Uterus (tissue), 3 donors: ENCODE measurements at regions not wholly inside any gene's neighbourhood (a gene's known extent, or its start where the extent isn't known, plus 50 kb on each side); places are given as distances from the start of the nearest gene placed in this dataset.

ENCODE experiments used
- DNase-seq, 2 donors: peaks; one replicate each; pipeline ENCODE4 v3.0.0-alpha.2; 2019 to 2020
- H3K27ac ChIP-seq, 2 donors: fragments of 200-600 bp; sonication (generic); 1 replicate in 1 of 2; 2 replicates in 1 of 2; pipeline ENCODE4 v1.5.1; 2016 to 2018
- H3K27me3 ChIP-seq, 2 donors: fragments of 200-600 bp; sonication (generic); one replicate each; pipeline ENCODE4 v1.5.1; 2018 to 2019; ENCODE audit warnings: control low read depth in 1 of 2
- H3K36me3 ChIP-seq, 2 donors: fragments of 200-600 bp; sonication (generic); one replicate each; pipeline ENCODE4 v1.5.1; 2019; ENCODE audit warnings: control low read depth in 1 of 2
- H3K4me1 ChIP-seq, 2 donors: fragments of 200-600 bp; sonication (generic); one replicate each; pipeline ENCODE4 v1.5.1; 2018 to 2019; ENCODE audit warnings: control low read depth in 1 of 2
- H3K4me3 ChIP-seq, 2 donors: fragments of 200-600 bp; sonication (generic); 1 replicate in 1 of 2; 2 replicates in 1 of 2; pipeline ENCODE4 v1.5.1; 2018 to 2019; ENCODE audit warnings: mild to moderate bottlenecking in 1 of 2
- H3K9me3 ChIP-seq, 2 donors: fragments of 200-600 bp; sonication (generic); one replicate each; pipeline ENCODE4 v1.5.1; 2019; ENCODE audit warnings: control low read depth in 1 of 2
- CTCF ChIP-seq, 4 experiments: fragments of 200-600 bp in 2 of 4; fragments of 450-650 bp in 2 of 4; sonication (generic) in 2 of 4; IDR thresholded peaks; one replicate each; pipeline ENCODE4 v1.5.1; 2016 to 2019; ENCODE audit warnings: antibody characterized with exemption in 4 of 4, mild to moderate bottlenecking in 2 of 4, moderate library complexity in 1 of 4
- POLR2A ChIP-seq, 2 donors: fragments of 450-650 bp; IDR thresholded peaks; one replicate each; pipeline ENCODE4 v1.6.1; 2016; ENCODE audit warnings: antibody characterized with exemption in 2 of 2, mild to moderate bottlenecking in 1 of 2, moderate library complexity in 1 of 2
- intact Hi-C: fragments of 100-400 bp; cut with DNase I; formaldehyde crosslinking; loops from one replicate; pipeline ENCODE4 v1.15.1; 2023; ENCODE audit warnings: low total_unique reads
- donor health status: DM: yes; HTN: yes; CAD: no.

GRCh38 chr12:115387467-115387901, 703.5 kb upstream of the TBX3 start:
- intact Hi-C loops, result no loop called here
- Histone ChIP-seq H3K4me3 (no peak overlapping the region), H3K4me1 (no peaks in the 10 kb centered on the region), H3K9me3 (peaks cover 0 to 5% of the 10 kb centered on the region in 2 donors), H3K27ac (no peak overlapping the region), H3K36me3 (no peaks in the 10 kb centered on the region), H3K27me3 (no peaks in the 10 kb centered on the region)
- TF ChIP-seq POLR2A (IDR thresholded peaks at IDR 0.05), result no peak
- TF ChIP-seq CTCF (IDR thresholded peaks at IDR 0.05), result no peak
- DNase-seq, result no peak

- Histone ChIP-seq H3K4me1 (no peaks in the 10 kb centered on the region), H3K36me3 (no peaks in the 10 kb centered on the region), H3K4me3 (no peak overlapping the region), H3K9me3 (peaks cover 0 to 5% of the 10 kb centered on the region in 2 donors), H3K27me3 (no peaks in the 10 kb centered on the region), H3K27ac (no peak overlapping the region)
- DNase-seq, result no peak
- no peak for TF ChIP-seq CTCF (IDR thresholded peaks at IDR 0.05)
- TF ChIP-seq POLR2A (IDR thresholded peaks at IDR 0.05), result no peak
- intact Hi-C loops, result no loop called here
Measured at GRCh38 chr12:115386946-115387345, 703.0 kb upstream of the TBX3 start.

GRCh38 chr12:115385141-115385540, 701.2 kb upstream of the TBX3 start:
- H3K4me1 ChIP-seq, result no peaks in the 10 kb centered on the region
- H3K36me3 ChIP-seq, result no peaks in the 10 kb centered on the region
- DNase-seq, result no peak
- no peaks in the 10 kb centered on the region for H3K27me3 ChIP-seq
- TF ChIP-seq CTCF (IDR thresholded peaks at IDR 0.05) (no peak), POLR2A (IDR thresholded peaks at IDR 0.05) (no peak)
- no peak overlapping the region for H3K4me3 ChIP-seq
- intact Hi-C loops, result no loop called here
- no peaks in the 10 kb centered on the region for H3K9me3 ChIP-seq
- no peak overlapping the region for H3K27ac ChIP-seq

GRCh38 chr12:115384391-115384790, 700.4 kb upstream of the TBX3 start:
- no peaks in the 10 kb centered on the region for H3K27me3 ChIP-seq
- no peaks in the 10 kb centered on the region for H3K4me1 ChIP-seq
- H3K36me3 ChIP-seq, result no peaks in the 10 kb centered on the region
- no peak overlapping the region for H3K27ac ChIP-seq
- no peak for TF ChIP-seq CTCF (IDR thresholded peaks at IDR 0.05)
- no peak for TF ChIP-seq POLR2A (IDR thresholded peaks at IDR 0.05)
- H3K9me3 ChIP-seq, result no peaks in the 10 kb centered on the region
- intact Hi-C loops, result no loop called here
- DNase-seq, result no peak
- H3K4me3 ChIP-seq, result no peak overlapping the region

- intact Hi-C loops, result no loop called here
Measured at GRCh38 chr12:115383668-115384067, 699.7 kb upstream of the TBX3 start.

More at GRCh38 chr12:115383668-115384067, 699.7 kb upstream of the TBX3 start:
- Histone ChIP-seq H3K36me3 (no peaks in the 10 kb centered on the region), H3K27ac (no peak overlapping the region), H3K4me3 (no peak overlapping the region), H3K4me1 (no peaks in the 10 kb centered on the region), H3K9me3 (no peaks in the 10 kb centered on the region), H3K27me3 (no peaks in the 10 kb centered on the region)
- TF ChIP-seq CTCF (IDR thresholded peaks at IDR 0.05) (no peak), POLR2A (IDR thresholded peaks at IDR 0.05) (no peak)
- no peak for DNase-seq
